GM12878 (cell line): ENCODE measurements at regions not wholly inside any gene's neighbourhood (a gene's known extent, or its start where the extent isn't known, plus 50 kb on each side); places are given as distances from the start of the nearest gene placed in this dataset.
A peak's percentile ranks its signal among the peaks of the same experiment; 100 is the strongest.

Experiments
- BCL11A ChIP-seq: IDR thresholded peaks from 2 replicates; pipeline ENCODE4 v1.6.1; 2011; ENCODE audit warnings: low read depth, low read length
- BHLHE40 ChIP-seq, 2 experiments: fragments of 450-650 bp in 1 of 2; IDR thresholded peaks; 2 replicates each; pipeline ENCODE4 v1.6.1; 2011 to 2017; ENCODE audit warnings: low read depth in 2 of 2, borderline replicate concordance in 1 of 2, improper control_type of control experiment in 1 of 2, low read length in 1 of 2, mild to moderate bottlenecking in 1 of 2
- ESRRA ChIP-seq: IDR thresholded peaks from 2 replicates; pipeline ENCODE4 v1.6.1; 2012; ENCODE audit warnings: mild to moderate bottlenecking, low read length, improper control_type of control experiment
- FOXK2 ChIP-seq: fragments of 450-650 bp; IDR thresholded peaks from 2 replicates; pipeline ENCODE4 v1.6.1; 2017; ENCODE audit warnings: mild to moderate bottlenecking, moderate library complexity
- IKZF1 ChIP-seq: fragments of 450-650 bp; conservative IDR thresholded peaks from 2 replicates; pipeline ENCODE4 v1.6.1; 2017; ENCODE audit warnings: antibody characterized with exemption, mild to moderate bottlenecking
- POLR2A ChIP-seq: IDR thresholded peaks from 2 replicates; pipeline ENCODE4 v1.6.1; 2011; ENCODE audit warnings: low read depth, mild to moderate bottlenecking, low read length
- POU2F2 ChIP-seq: IDR thresholded peaks from 3 replicates; pipeline ENCODE4 v1.6.1; 2011; ENCODE audit warnings: low read depth, mild to moderate bottlenecking, low read length, borderline replicate concordance
- REST ChIP-seq: IDR thresholded peaks from 2 replicates; pipeline ENCODE4 v1.6.1; 2012; ENCODE audit warnings: mild to moderate bottlenecking, low read depth, low read length
- ZNF217 ChIP-seq: fragments of 450-650 bp; IDR thresholded peaks from 2 replicates; pipeline ENCODE4 v1.6.1; 2017; ENCODE audit warnings: antibody characterized with exemption, mild to moderate bottlenecking
- ZNF24 ChIP-seq: fragments of 450-650 bp; IDR thresholded peaks from 2 replicates; pipeline ENCODE4 v1.6.1; 2017; ENCODE audit warnings: antibody characterized with exemption, mild to moderate bottlenecking
- TF ChIP-seq, protein P1 (sequence below), 3 experiments: IDR thresholded peaks in 2 of 3; conservative IDR thresholded peaks in 1 of 3; 2 replicates each; pipeline ENCODE4 v1.5.1; 2011; ENCODE audit warnings: low read depth in 3 of 3, low read length in 3 of 3, mild to moderate bottlenecking in 3 of 3, control low read depth in 2 of 3, moderate library complexity in 2 of 3, inconsistent platforms in 1 of 3, mixed read lengths in 1 of 3; ENCODE audit not compliant: control insufficient read depth in 2 of 3, insufficient read depth in 1 of 3; ENCODE audit errors: extremely low read depth in 1 of 3

GRCh38 chr6:74713941-74714340 lies 491.9 kb downstream of the COL12A1 start:
- TF ChIP-seq REST (no peak), BCL11A (no peak), IKZF1 (0 out of 2 replicates have a peak, but pooled peaks have one; percentile 13), ESRRA (no peak), POLR2A (no peak), FOXK2 (no peak), POU2F2 (no peak), ZNF24 (peak; percentile 11; the same call in 1 of the 2 replicates), BHLHE40 (IDR thresholded peaks at IDR 0.05; ENCODE audit: borderline replicate concordance in 1 of 2, low read depth in 2 of 2, low read length in 1 of 2) (no peak), ZNF217 (no peak)
- TF ChIP-seq, protein P1, sequence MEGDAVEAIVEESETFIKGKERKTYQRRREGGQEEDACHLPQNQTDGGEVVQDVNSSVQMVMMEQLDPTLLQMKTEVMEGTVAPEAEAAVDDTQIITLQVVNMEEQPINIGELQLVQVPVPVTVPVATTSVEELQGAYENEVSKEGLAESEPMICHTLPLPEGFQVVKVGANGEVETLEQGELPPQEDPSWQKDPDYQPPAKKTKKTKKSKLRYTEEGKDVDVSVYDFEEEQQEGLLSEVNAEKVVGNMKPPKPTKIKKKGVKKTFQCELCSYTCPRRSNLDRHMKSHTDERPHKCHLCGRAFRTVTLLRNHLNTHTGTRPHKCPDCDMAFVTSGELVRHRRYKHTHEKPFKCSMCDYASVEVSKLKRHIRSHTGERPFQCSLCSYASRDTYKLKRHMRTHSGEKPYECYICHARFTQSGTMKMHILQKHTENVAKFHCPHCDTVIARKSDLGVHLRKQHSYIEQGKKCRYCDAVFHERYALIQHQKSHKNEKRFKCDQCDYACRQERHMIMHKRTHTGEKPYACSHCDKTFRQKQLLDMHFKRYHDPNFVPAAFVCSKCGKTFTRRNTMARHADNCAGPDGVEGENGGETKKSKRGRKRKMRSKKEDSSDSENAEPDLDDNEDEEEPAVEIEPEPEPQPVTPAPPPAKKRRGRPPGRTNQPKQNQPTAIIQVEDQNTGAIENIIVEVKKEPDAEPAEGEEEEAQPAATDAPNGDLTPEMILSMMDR (IDR thresholded peaks at IDR 0.05 in 2 of 3, conservative IDR thresholded peaks at IDR 0.05 in 1 of 3; ENCODE audit: control insufficient read depth in 2 of 3, extremely low read depth in 1 of 3, insufficient read depth in 1 of 3, low read depth in 3 of 3, low read length in 3 of 3): no peak
